Coronary artery (tissue), 2 donors: ENCODE measurements at regions not wholly inside any gene's neighbourhood (a gene's known extent, or its start where the extent isn't known, plus 50 kb on each side); places are given as distances from the start of the nearest gene placed in this dataset.

Experiments
- DNase-seq: peaks from one replicate; pipeline ENCODE4 v3.0.0-alpha.2; 2017; ENCODE audit warnings: low spot score
- H3K27ac ChIP-seq, 2 donors: fragments of 200-600 bp; sonication (generic); one replicate each; pipeline ENCODE4 v1.5.1; 2016 to 2019
- H3K4me3 ChIP-seq: fragments of 200-600 bp; sonication (generic); 2 replicates; pipeline ENCODE4 v1.5.1; 2016; ENCODE audit warnings: mild to moderate bottlenecking, moderate library complexity
- CTCF ChIP-seq: fragments of 200-600 bp; sonication (generic); IDR thresholded peaks from one replicate; pipeline ENCODE4 v1.5.1; 2019; ENCODE audit warnings: antibody characterized with exemption

DNA sequence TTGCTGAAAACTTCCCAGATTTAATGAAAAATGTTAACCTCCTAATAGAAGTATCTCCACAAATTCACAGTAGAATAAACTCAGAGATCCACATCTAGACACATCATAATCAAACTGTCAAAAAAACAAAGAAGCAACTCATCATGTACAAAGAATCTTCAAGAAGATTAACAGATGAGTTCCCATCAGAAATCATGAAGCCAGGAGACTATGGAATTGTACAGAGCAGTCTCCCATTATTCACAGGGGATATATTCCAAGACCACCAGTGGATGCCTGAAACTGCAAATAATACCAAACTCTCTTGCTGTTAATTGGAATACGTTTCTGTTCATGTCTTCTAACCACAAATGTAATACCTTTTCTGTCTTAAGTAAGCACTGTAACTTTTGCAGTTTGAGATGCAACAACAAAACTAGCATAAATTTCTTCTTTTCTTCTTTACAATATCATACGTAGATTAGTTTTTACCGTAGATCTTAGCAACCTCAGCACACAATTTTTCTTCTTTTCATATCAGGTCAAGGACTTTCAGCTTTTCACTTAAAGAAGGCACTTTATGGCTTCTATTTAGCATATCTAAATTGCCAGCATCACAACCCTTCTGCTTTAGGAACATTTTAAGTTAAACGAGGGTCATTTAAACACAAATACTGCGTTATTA is 70.3 kb upstream of the MIR17HG start:
- TF ChIP-seq CTCF = no peak
- no peak overlapping the region for H3K4me3 ChIP-seq
- no peak for DNase-seq
- H3K27ac ChIP-seq = no peak overlapping the region

DNA sequence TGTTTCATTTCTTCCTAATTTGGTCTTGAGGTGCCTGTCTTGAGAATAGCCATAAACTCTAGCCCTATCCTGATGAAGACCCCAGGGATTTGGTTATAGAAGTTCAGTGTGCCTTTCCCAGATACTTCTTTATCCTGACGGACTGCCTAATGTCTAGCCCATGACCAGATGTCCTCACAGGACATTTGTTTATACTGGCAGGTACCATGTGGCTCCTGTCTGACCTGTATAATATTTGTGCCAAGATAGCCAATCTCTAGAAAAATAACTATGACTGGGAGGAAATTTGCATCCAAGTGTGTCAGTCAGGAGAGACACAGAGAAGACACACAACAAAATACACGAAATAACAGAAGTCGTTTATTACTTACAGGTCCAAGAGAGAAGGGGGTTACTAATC is 69.2 kb upstream of the MIR17HG start:
- H3K27ac ChIP-seq = no peak overlapping the region
- DNase-seq = no peak
- no peak overlapping the region for H3K4me3 ChIP-seq
- TF ChIP-seq CTCF = no peak

- TF ChIP-seq CTCF = no peak
- Histone ChIP-seq H3K27ac (no peak overlapping the region), H3K4me3 (no peak overlapping the region)
- no peak for DNase-seq
These were observed 68.6 kb upstream of the MIR17HG start for GRCh38 chr13:91278888-91279287.

DNA sequence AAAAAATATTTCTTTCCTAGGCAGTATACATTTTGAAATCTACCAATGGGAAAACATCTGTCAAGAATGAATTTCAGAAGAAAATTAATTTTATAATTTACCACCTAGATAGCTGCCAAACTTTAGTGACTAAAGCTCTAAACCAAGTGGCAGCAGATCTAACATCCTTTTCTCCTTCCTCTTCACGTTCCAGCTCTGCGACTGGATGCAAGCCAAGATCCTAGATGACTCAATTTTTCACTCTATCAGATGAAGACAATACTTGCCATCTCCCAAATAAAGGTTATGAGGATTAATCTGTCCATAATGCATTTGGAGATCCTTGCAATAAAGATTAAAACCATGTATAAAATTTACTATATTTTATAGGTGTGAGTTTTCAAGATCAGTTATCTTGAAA is 66.7 kb upstream of the MIR17HG start:
- DNase-seq = no peak
- no peak for TF ChIP-seq CTCF
- Histone ChIP-seq H3K27ac (no peak overlapping the region), H3K4me3 (no peak overlapping the region)

DNA sequence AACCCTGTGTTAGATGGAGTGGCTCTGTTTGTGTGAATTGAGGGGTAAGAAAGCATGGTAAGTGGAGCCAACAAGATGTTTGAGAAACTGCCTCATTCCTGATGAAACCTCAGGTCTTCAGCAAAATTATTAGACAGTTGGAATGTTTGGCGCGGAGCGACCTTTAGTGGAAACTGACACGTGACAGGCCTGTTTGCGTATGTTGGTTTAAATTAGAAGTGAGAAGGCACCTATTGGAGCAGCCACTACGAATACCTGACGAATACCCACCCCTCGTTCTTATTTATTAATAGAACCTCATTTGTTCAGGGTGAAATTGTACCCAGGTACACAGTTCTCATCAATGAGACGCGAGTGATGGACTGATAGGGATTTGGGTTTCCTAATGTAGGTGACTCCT is 63.2 kb upstream of the MIR17HG start:
- no peak for DNase-seq
- Histone ChIP-seq H3K4me3 (no peak overlapping the region), H3K27ac (no peak overlapping the region)
- no peak for TF ChIP-seq CTCF

DNA sequence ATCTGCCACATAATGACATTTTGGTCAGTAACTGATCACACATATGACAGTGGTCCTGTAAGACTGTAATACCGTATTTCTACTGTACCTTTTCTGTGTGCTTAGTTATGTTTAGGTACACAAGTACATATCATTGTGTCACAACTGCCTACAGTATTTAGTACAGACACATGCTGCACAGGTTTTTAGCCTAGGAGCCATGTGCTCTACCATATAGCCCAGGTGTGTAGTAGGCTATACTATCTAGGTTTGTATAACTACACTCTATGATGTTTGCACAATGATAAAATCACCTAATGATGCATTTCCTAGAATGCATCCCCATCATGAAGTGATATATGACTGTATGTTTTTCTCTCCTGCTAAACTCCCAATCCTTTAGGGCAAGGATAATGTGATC is 61.2 kb upstream of the MIR17HG start:
- no peak for DNase-seq
- TF ChIP-seq CTCF = no peak
- H3K4me3 ChIP-seq = no peak overlapping the region
- H3K27ac ChIP-seq = no peak overlapping the region

- H3K4me3 ChIP-seq = no peak overlapping the region
- DNase-seq = no peak
- no peak for TF ChIP-seq CTCF
These were observed 56.4 kb upstream of the MIR17HG start for GRCh38 chr13:91291078-91291477.

More at GRCh38 chr13:91291078-91291477, 56.4 kb upstream of the MIR17HG start:
- H3K27ac ChIP-seq = no peak overlapping the region
